CD4-positive, alpha-beta T cell (primary cell): ENCODE measurements at regions not wholly inside any gene's neighbourhood (a gene's known extent, or its start where the extent isn't known, plus 50 kb on each side); places are given as distances from the start of the nearest gene placed in this dataset.

ENCODE experiments used
- ATAC-seq: fragments of 200-7000 bp; cut with Tn5 transposase; one replicate; pipeline ENCODE4 v1.10.0; 2022; ENCODE audit warnings: mild to moderate bottlenecking; ENCODE audit not compliant: poor library complexity
- CTCF ChIA-PET: fragments of 350-600 bp; sonication (Branson Sonifier 250); formaldehyde crosslinking; loops from one replicate; lab custom pipeline; 2021; ENCODE audit warnings: antibody characterized with exemption, inconsistent platforms; lab: Charles Lee
- POLR2A ChIA-PET: fragments of 350-600 bp; sonication (Branson Sonifier 250); formaldehyde crosslinking; loops from one replicate; lab custom pipeline; 2021; ENCODE audit warnings: antibody characterized with exemption, inconsistent platforms; lab: Charles Lee
- DNase-seq, 14 experiments: peaks; one replicate each; pipeline ENCODE4 v3.0.0-alpha.2; 2013 to 2020; ENCODE audit warnings: mixed read lengths in 2 of 14
- H3K27ac ChIP-seq, 2 donors: one replicate each; pipeline versions ENCODE4 v1.5.1 to v1.7.0; 2013; ENCODE audit warnings: low read length in 2 of 2, low read depth in 1 of 2, mild to moderate bottlenecking in 1 of 2
- H3K27me3 ChIP-seq, 2 experiments: 1 replicate in 1 of 2; 2 replicates in 1 of 2; pipeline versions ENCODE4 v1.6.1 to v1.7.0; 2013; ENCODE audit warnings: low read length in 2 of 2, control low read depth in 1 of 2, mild to moderate bottlenecking in 1 of 2, moderate library complexity in 1 of 2; ENCODE audit not compliant: insufficient read depth in 2 of 2, control insufficient read depth in 1 of 2
- H3K36me3 ChIP-seq: one replicate; pipeline ENCODE4 v1.6.1; 2013; ENCODE audit warnings: low read length, control low read depth; ENCODE audit not compliant: insufficient read depth
- H3K4me1 ChIP-seq: one replicate; pipeline ENCODE4 v1.6.1; 2013; ENCODE audit warnings: low read length, control low read depth; ENCODE audit not compliant: insufficient read depth
- H3K4me3 ChIP-seq: one replicate; pipeline ENCODE4 v1.5.1; 2013; ENCODE audit warnings: mild to moderate bottlenecking, low read length, moderate library complexity
- H3K9me3 ChIP-seq, 2 experiments: 1 replicate in 1 of 2; 2 replicates in 1 of 2; pipeline versions ENCODE4 v1.6.1 to v1.7.0; 2013; ENCODE audit warnings: low read length in 2 of 2, mild to moderate bottlenecking in 2 of 2, control low read depth in 1 of 2, moderate library complexity in 1 of 2; ENCODE audit not compliant: control insufficient read depth in 1 of 2, insufficient read depth in 1 of 2
- H3K27ac Mint-ChIP-seq: one replicate; pipeline ENCODE4 v1.8.0; 2020; ENCODE audit warnings: mixed read lengths
- H3K27me3 Mint-ChIP-seq: one replicate; pipeline ENCODE4 v1.8.0; 2021; ENCODE audit warnings: mixed read lengths
- H3K36me3 Mint-ChIP-seq: one replicate; pipeline ENCODE4 v1.8.0; 2021; ENCODE audit warnings: low read depth, mixed read lengths
- H3K4me1 Mint-ChIP-seq: one replicate; pipeline ENCODE4 v1.8.0; 2021; ENCODE audit warnings: low read depth, mixed read lengths
- H3K4me3 Mint-ChIP-seq: one replicate; pipeline ENCODE4 v1.8.0; 2020; ENCODE audit warnings: mild to moderate bottlenecking, mixed read lengths
- H3K9me3 Mint-ChIP-seq: one replicate; pipeline ENCODE4 v1.8.0; 2020; ENCODE audit warnings: mixed read lengths
- CTCF ChIP-seq: fragments of 200-600 bp; IDR thresholded peaks from one replicate; pipeline ENCODE4 v1.8.0; 2022; ENCODE audit warnings: antibody characterized with exemption, mild to moderate bottlenecking
- intact Hi-C, 2 experiments: fragments of 100-400 bp; cut with DNase I in 1 of 2; cut with micrococcal nuclease in 1 of 2; formaldehyde crosslinking; loops; one replicate each; pipeline versions ENCODE4 v1.15.1 to v1.9.0; 2023 to 2025; cut with DNase I, micrococcal nuclease

- Histone ChIP-seq H3K4me3 (no peak overlapping the region), H3K27ac (no peak overlapping the region), H3K27me3 (no peaks in the 10 kb centered on the region), H3K4me1 (peaks cover 16% of the 10 kb centered on the region), H3K36me3 (no peaks in the 10 kb centered on the region), H3K9me3 (peaks cover 0 to 3% of the 10 kb centered on the region in 2 experiments)
- Mint-ChIP-seq H3K36me3 (no peaks in the 10 kb centered on the region), H3K27ac (no peak overlapping the region), H3K4me3 (no peak overlapping the region), H3K4me1 (peaks cover 17% of the 10 kb centered on the region), H3K9me3 (no peaks in the 10 kb centered on the region), H3K27me3 (no peaks in the 10 kb centered on the region)
- no peak for TF ChIP-seq CTCF
- intact Hi-C loops = no loop called here
- ChIA-PET POLR2A (no interaction called here), CTCF (no interaction called here)
- ATAC-seq (no peak), DNase-seq (no peak)
Observed at GRCh38 chr12:124683152-124684124, 116.0 kb upstream of the NCOR2 start.

DNA sequence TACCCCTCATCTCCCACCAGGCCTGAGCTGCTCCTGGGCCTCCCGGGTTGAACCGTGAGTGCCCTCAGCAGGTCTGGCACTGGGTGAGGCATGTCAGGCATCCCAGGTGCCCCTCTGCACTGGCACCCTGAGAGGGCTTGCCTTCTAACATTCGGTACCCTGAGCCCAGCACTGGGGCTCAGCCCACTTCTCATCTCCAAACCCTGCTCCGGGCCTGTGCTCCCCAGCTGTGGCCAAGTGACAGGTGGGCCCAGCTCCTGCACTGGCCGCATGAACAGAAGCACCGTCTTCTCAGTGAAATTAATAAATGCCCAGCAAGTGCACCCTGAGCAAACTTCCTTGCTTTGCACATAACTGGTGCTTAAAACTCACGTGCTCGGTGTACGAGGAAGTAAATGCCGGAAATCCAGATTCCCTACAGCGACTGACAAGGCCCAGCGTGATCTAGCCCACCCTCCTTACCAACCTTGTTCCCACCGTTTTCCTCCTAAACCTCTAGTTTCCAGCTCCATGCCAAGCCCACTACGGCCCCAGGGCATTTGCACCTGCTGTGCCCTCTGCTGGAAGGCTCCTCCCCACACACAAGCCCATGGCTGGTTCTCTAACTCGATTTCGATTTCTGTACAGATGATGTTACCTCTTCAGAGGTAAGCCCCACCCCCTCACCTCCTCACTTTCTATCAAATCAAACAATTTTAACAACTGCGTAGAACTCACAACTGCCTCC, 115.2 kb upstream of the NCOR2 start:
- Mint-ChIP-seq H3K36me3 (no peaks in the 10 kb centered on the region), H3K9me3 (no peaks in the 10 kb centered on the region), H3K4me3 (no peak overlapping the region), H3K4me1 (peaks cover 8% of the 10 kb centered on the region), H3K27me3 (no peaks in the 10 kb centered on the region), H3K27ac (no peak overlapping the region)
- ATAC-seq = no peak
- no peak overlapping the region for H3K4me3 ChIP-seq
- H3K27ac ChIP-seq = no peak overlapping the region
- H3K27me3 ChIP-seq = no peaks in the 10 kb centered on the region
- intact Hi-C loops = no loop called here
- H3K4me1 ChIP-seq = peaks cover 8% of the 10 kb centered on the region
- TF ChIP-seq CTCF = no peak
- peaks cover 0 to 3% of the 10 kb centered on the region in 2 experiments for H3K9me3 ChIP-seq
- no peaks in the 10 kb centered on the region for H3K36me3 ChIP-seq
- CTCF ChIA-PET = no interaction called here
- POLR2A ChIA-PET = no interaction called here
- DNase-seq = peak in 2 of 14 experiments; percentile 22 to 27

GRCh38 chr12:124681779-124682391, 114.5 kb upstream of the NCOR2 start:
- no peak for DNase-seq
- no peak overlapping the region for H3K4me3 Mint-ChIP-seq
- no peaks in the 10 kb centered on the region for H3K36me3 Mint-ChIP-seq
- ATAC-seq = no peak
- intact Hi-C loops = no loop called here
- peaks cover 1% of the 10 kb centered on the region for H3K4me1 Mint-ChIP-seq
- no peak overlapping the region for H3K27ac Mint-ChIP-seq
- no peak for TF ChIP-seq CTCF
- Histone ChIP-seq H3K4me1 (peaks cover 3% of the 10 kb centered on the region), H3K9me3 (peaks cover 0 to 3% of the 10 kb centered on the region in 2 experiments), H3K27me3 (no peaks in the 10 kb centered on the region), H3K27ac (no peak overlapping the region), H3K4me3 (no peak overlapping the region), H3K36me3 (no peaks in the 10 kb centered on the region)
- no peaks in the 10 kb centered on the region for H3K27me3 Mint-ChIP-seq
- ChIA-PET CTCF (no interaction called here), POLR2A (no interaction called here)
- H3K9me3 Mint-ChIP-seq = no peaks in the 10 kb centered on the region
